HCT116 (cell line): ENCODE measurements at regions not wholly inside any gene's neighbourhood (a gene's known extent, or its start where the extent isn't known, plus 50 kb on each side); places are given as distances from the start of the nearest gene placed in this dataset.

Experiments
- ATAC-seq: fragments of 200-7000 bp; cut with Tn5 transposase; 2 replicates; pipeline ENCODE4 v1.9.1; 2020; ENCODE audit warnings: mild to moderate bottlenecking, moderate library complexity
- BruUV-seq: library from RNA; stranded (reverse); fragments of 400-500 nt; replicated peaks from 2 replicates; lab custom pipeline; 2021; lab: Mats Ljungman, UMichigan
- CTCF ChIA-PET: fragments of 300-600 bp; sonication (Branson Sonifier 250); formaldehyde crosslinking; loops from one replicate; lab custom pipeline; 2021; ENCODE audit warnings: antibody characterized with exemption; lab: Charles Lee
- POLR2A ChIA-PET: fragments of 300-600, 350-600 bp; sonication (Branson Sonifier 250); formaldehyde crosslinking; loops from one replicate; lab custom pipeline; 2021; ENCODE audit warnings: antibody characterized with exemption; lab: Charles Lee
- RAD21 ChIA-PET, 2 experiments: fragments of 300-600 bp; sonication (Branson Sonifier 250); formaldehyde crosslinking; loops; one replicate each; lab custom pipeline; 2023; ENCODE audit warnings: low total read pairs in 2 of 2; ENCODE audit not compliant: uncharacterized antibody in 2 of 2, unreplicated experiment in 2 of 2, low non-redundant PET in 1 of 2; lab: Charles Lee
- DNase-seq: peaks from one replicate; pipeline ENCODE4 v3.0.0-alpha.2; 2010; ENCODE audit warnings: low read depth, low spot score
- H2AFZ ChIP-seq: fragments of 200-600 bp; shearing (Covaris generic), sonication (generic); 2 replicates; pipeline ENCODE4 v1.6.1; 2017; ENCODE audit warnings: low read depth, mixed run types, mixed read lengths, antibody characterized with exemption, low read length; ENCODE audit not compliant: poor library complexity, severe bottlenecking
- H3K27ac ChIP-seq: 2 replicates; pipeline ENCODE4 v1.5.1; 2012; ENCODE audit warnings: low read depth, low read length
- H3K27me3 ChIP-seq: fragments of 200-600 bp; sonication (generic); 2 replicates; pipeline ENCODE4 v1.6.1; 2016; ENCODE audit warnings: mixed run types, low read length, mixed read lengths; ENCODE audit not compliant: insufficient read depth
- H3K36me3 ChIP-seq, 2 experiments: fragments of 200-500 bp in 1 of 2; fragments of 200-600 bp in 1 of 2; sonication (Bioruptor generic) in 1 of 2; sonication (generic) in 1 of 2; 2 replicates each; pipeline versions ENCODE4 v1.5.1 to v1.6.1; 2014 to 2016; ENCODE audit warnings: low read length in 2 of 2, inconsistent platforms in 1 of 2, mixed read lengths in 1 of 2, mixed run types in 1 of 2; ENCODE audit not compliant: insufficient read depth in 2 of 2, control insufficient read depth in 1 of 2
- H3K4me1 ChIP-seq, 2 experiments: fragments of 200-600 bp in 1 of 2; sonication (generic) in 1 of 2; 2 replicates each; pipeline versions ENCODE4 v1.5.1 to v1.6.1; 2012 to 2017; ENCODE audit warnings: low read length in 2 of 2, inconsistent platforms in 1 of 2, mild to moderate bottlenecking in 1 of 2, mixed read lengths in 1 of 2, mixed run types in 1 of 2, moderate library complexity in 1 of 2; ENCODE audit not compliant: insufficient read depth in 2 of 2, control insufficient read depth in 1 of 2
- H3K4me2 ChIP-seq: fragments of 200-600 bp; sonication (generic); 2 replicates; pipeline ENCODE4 v1.6.1; 2017; ENCODE audit warnings: mixed run types, low read length, mixed read lengths
- H3K4me3 ChIP-seq, 2 experiments: fragments of 200-600 bp in 1 of 2; sonication (generic) in 1 of 2; replicated peaks in 1 of 2; 2 replicates each; pipeline ENCODE4 v1.5.1; 2011 to 2016; ENCODE audit warnings: low read length in 2 of 2, control low read depth in 1 of 2, low read depth in 1 of 2, mild to moderate bottlenecking in 1 of 2, mixed read lengths in 1 of 2, mixed run types in 1 of 2
- H3K79me2 ChIP-seq: fragments of 200-600 bp; sonication (generic); 2 replicates; pipeline ENCODE4 v1.6.1; 2017; ENCODE audit warnings: mild to moderate bottlenecking, mixed run types, low read length, moderate library complexity, mixed read lengths; ENCODE audit not compliant: insufficient read depth
- H3K9ac ChIP-seq: fragments of 200-600 bp; sonication (generic); 2 replicates; pipeline ENCODE4 v1.6.1; 2016; ENCODE audit warnings: low read length, mixed read lengths
- H3K9me2 ChIP-seq: fragments of 200-600 bp; sonication (generic), shearing (Covaris generic); 2 replicates; pipeline ENCODE4 v1.6.1; 2017; ENCODE audit warnings: mixed run types, mild to moderate bottlenecking, moderate library complexity; ENCODE audit not compliant: insufficient read depth
- H3K9me3 ChIP-seq, 2 experiments: fragments of 200-500 bp in 1 of 2; fragments of 200-600 bp in 1 of 2; sonication (Bioruptor generic) in 1 of 2; sonication (generic) in 1 of 2; 2 replicates each; pipeline ENCODE4 v1.6.1; 2014 to 2017; ENCODE audit warnings: low read length in 2 of 2, mixed read lengths in 2 of 2, inconsistent platforms in 1 of 2, low read depth in 1 of 2, mild to moderate bottlenecking in 1 of 2, mixed run types in 1 of 2, moderate library complexity in 1 of 2; ENCODE audit not compliant: control insufficient read depth in 1 of 2, insufficient read depth in 1 of 2
- H4K20me1 ChIP-seq: fragments of 200-600 bp; sonication (generic), shearing (Covaris generic); 2 replicates; pipeline ENCODE4 v1.6.1; 2017; ENCODE audit warnings: mixed run types, mild to moderate bottlenecking, moderate library complexity; ENCODE audit not compliant: insufficient read depth
- CBX3 ChIP-seq: IDR thresholded peaks from 2 replicates; pipeline ENCODE4 v1.6.1; 2012; ENCODE audit warnings: low read depth
- CEBPB ChIP-seq: IDR thresholded peaks from 2 replicates; pipeline ENCODE4 v1.6.1; 2012; ENCODE audit warnings: low read depth
- EGR1 ChIP-seq: IDR thresholded peaks from 2 replicates; pipeline ENCODE4 v1.6.1; 2012; ENCODE audit warnings: low read depth
- ELF1 ChIP-seq: IDR thresholded peaks from 2 replicates; pipeline ENCODE4 v1.6.1; 2012; ENCODE audit warnings: low read depth, borderline replicate concordance
- EZH2 ChIP-seq: fragments of 200-600 bp; sonication (generic); IDR thresholded peaks from 2 replicates; pipeline ENCODE4 v1.6.1; 2017; ENCODE audit warnings: antibody characterized with exemption, mixed run types
- EZH2phosphoT487 ChIP-seq: fragments of 200-600 bp; IDR thresholded peaks from 2 replicates; pipeline ENCODE4 v1.6.1; 2018; ENCODE audit warnings: antibody characterized with exemption, borderline replicate concordance
- JUND ChIP-seq: IDR thresholded peaks from 2 replicates; pipeline ENCODE4 v1.6.1; 2012
- POLR2A ChIP-seq: IDR thresholded peaks from 2 replicates; pipeline ENCODE4 v1.7.0; 2011; ENCODE audit warnings: borderline replicate concordance; ENCODE audit not compliant: insufficient read depth, insufficient read length; ENCODE audit errors: extremely low read depth
- RAD21 ChIP-seq: IDR thresholded peaks from 2 replicates; pipeline ENCODE4 v1.6.1; 2012; ENCODE audit warnings: low read depth, mild to moderate bottlenecking
- SP1 ChIP-seq: IDR thresholded peaks from 2 replicates; pipeline ENCODE4 v1.6.1; 2012; ENCODE audit warnings: low read depth
- SRF ChIP-seq: IDR thresholded peaks from 2 replicates; pipeline ENCODE4 v1.6.1; 2012; ENCODE audit warnings: low read depth
- TCF7L2 ChIP-seq: IDR thresholded peaks from 2 replicates; pipeline ENCODE4 v1.7.0; 2011; ENCODE audit warnings: borderline replicate concordance, inconsistent platforms; ENCODE audit not compliant: insufficient read depth, insufficient read length; ENCODE audit errors: extremely low read depth
- ZNF274 ChIP-seq: fragments of 200-500 bp; sonication (Bioruptor generic); IDR thresholded peaks from 2 replicates; pipeline ENCODE4 v1.6.1; 2014; ENCODE audit warnings: mild to moderate bottlenecking, low read depth, low read length, inconsistent platforms
- intact Hi-C: fragments of 100-400 bp; cut with micrococcal nuclease; formaldehyde crosslinking; loops from 2 replicates; pipeline ENCODE4 v1.10.0; 2022
- TF ChIP-seq, protein P1 (sequence below): IDR thresholded peaks from 2 replicates; pipeline ENCODE4 v1.6.1; 2011; ENCODE audit warnings: mild to moderate bottlenecking, low read length, moderate library complexity; ENCODE audit not compliant: insufficient replicate concordance; ENCODE audit errors: extremely low read depth
- TF ChIP-seq, protein P2 (sequence below): IDR thresholded peaks from 2 replicates; pipeline ENCODE4 v1.6.1; 2012; ENCODE audit warnings: low read depth
- TF ChIP-seq, protein P3 (sequence below), 3 experiments: fragments of 200-600 bp in 1 of 3; sonication (generic) in 1 of 3; IDR thresholded peaks in 2 of 3; conservative IDR thresholded peaks in 1 of 3; 2 replicates each; pipeline ENCODE4 v1.5.1; 2012 to 2017; ENCODE audit warnings: low read depth in 2 of 3, low read length in 2 of 3, antibody characterized with exemption in 1 of 3, borderline replicate concordance in 1 of 3, control low read depth in 1 of 3, mild to moderate bottlenecking in 1 of 3, mixed read lengths in 1 of 3, mixed run types in 1 of 3, moderate library complexity in 1 of 3; ENCODE audit not compliant: insufficient read depth in 1 of 3
- TF ChIP-seq, protein P4 (sequence below): IDR thresholded peaks from 2 replicates; pipeline ENCODE4 v1.6.1; 2012

DNA sequence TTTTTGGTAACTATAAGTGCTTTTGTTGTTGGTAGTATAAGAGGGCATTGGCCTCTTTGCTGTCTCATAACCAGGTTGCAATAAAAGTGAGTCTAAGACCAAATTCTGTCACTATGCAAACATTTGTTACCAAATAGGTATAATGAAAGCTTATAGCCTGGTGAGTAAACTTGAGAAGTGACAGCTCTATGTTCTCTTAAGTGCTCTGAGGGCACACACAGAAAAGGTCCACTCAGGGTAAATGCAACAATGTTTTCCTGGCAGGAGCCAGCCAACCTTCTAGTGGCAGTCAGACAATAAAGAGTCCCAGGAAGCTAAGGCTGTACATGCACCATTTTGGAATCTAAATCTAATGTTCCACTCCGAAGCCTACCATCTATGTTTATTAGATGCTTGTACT is 262.1 kb upstream of the TGFBR2 start:
- no TSS peak for BruUV-seq
- H3K36me3 ChIP-seq = no peaks in the 10 kb centered on the region

More for the DNA sequence above, 262.1 kb upstream of the TGFBR2 start:
- ChIA-PET RAD21 (no interaction called here), POLR2A (no interaction called here), CTCF (no interaction called here)
- intact Hi-C loops = loop anchor here (5.0 kb wide), 1 partner anchor 263 kb away; the partner anchor contains the start of gene TGFBR2
- TF ChIP-seq, protein P1, sequence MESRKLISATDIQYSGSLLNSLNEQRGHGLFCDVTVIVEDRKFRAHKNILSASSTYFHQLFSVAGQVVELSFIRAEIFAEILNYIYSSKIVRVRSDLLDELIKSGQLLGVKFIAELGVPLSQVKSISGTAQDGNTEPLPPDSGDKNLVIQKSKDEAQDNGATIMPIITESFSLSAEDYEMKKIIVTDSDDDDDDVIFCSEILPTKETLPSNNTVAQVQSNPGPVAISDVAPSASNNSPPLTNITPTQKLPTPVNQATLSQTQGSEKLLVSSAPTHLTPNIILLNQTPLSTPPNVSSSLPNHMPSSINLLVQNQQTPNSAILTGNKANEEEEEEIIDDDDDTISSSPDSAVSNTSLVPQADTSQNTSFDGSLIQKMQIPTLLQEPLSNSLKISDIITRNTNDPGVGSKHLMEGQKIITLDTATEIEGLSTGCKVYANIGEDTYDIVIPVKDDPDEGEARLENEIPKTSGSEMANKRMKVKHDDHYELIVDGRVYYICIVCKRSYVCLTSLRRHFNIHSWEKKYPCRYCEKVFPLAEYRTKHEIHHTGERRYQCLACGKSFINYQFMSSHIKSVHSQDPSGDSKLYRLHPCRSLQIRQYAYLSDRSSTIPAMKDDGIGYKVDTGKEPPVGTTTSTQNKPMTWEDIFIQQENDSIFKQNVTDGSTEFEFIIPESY = no peak
- TF ChIP-seq EZH2phosphoT487 (no peak), EGR1 (no peak), JUND (no peak), SP1 (no peak), EZH2 (no peak), TCF7L2 (no peak), CEBPB (no peak), POLR2A (no peak), ZNF274 (no peak), CBX3 (no peak), RAD21 (no peak), ELF1 (no peak), SRF (no peak)
- TF ChIP-seq, protein P2, sequence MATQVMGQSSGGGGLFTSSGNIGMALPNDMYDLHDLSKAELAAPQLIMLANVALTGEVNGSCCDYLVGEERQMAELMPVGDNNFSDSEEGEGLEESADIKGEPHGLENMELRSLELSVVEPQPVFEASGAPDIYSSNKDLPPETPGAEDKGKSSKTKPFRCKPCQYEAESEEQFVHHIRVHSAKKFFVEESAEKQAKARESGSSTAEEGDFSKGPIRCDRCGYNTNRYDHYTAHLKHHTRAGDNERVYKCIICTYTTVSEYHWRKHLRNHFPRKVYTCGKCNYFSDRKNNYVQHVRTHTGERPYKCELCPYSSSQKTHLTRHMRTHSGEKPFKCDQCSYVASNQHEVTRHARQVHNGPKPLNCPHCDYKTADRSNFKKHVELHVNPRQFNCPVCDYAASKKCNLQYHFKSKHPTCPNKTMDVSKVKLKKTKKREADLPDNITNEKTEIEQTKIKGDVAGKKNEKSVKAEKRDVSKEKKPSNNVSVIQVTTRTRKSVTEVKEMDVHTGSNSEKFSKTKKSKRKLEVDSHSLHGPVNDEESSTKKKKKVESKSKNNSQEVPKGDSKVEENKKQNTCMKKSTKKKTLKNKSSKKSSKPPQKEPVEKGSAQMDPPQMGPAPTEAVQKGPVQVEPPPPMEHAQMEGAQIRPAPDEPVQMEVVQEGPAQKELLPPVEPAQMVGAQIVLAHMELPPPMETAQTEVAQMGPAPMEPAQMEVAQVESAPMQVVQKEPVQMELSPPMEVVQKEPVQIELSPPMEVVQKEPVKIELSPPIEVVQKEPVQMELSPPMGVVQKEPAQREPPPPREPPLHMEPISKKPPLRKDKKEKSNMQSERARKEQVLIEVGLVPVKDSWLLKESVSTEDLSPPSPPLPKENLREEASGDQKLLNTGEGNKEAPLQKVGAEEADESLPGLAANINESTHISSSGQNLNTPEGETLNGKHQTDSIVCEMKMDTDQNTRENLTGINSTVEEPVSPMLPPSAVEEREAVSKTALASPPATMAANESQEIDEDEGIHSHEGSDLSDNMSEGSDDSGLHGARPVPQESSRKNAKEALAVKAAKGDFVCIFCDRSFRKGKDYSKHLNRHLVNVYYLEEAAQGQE = no peak
- TF ChIP-seq, protein P3, sequence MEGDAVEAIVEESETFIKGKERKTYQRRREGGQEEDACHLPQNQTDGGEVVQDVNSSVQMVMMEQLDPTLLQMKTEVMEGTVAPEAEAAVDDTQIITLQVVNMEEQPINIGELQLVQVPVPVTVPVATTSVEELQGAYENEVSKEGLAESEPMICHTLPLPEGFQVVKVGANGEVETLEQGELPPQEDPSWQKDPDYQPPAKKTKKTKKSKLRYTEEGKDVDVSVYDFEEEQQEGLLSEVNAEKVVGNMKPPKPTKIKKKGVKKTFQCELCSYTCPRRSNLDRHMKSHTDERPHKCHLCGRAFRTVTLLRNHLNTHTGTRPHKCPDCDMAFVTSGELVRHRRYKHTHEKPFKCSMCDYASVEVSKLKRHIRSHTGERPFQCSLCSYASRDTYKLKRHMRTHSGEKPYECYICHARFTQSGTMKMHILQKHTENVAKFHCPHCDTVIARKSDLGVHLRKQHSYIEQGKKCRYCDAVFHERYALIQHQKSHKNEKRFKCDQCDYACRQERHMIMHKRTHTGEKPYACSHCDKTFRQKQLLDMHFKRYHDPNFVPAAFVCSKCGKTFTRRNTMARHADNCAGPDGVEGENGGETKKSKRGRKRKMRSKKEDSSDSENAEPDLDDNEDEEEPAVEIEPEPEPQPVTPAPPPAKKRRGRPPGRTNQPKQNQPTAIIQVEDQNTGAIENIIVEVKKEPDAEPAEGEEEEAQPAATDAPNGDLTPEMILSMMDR (IDR thresholded peaks at IDR 0.05 in 2 of 3, conservative IDR thresholded peaks at IDR 0.05 in 1 of 3; ENCODE audit: borderline replicate concordance in 1 of 3, insufficient read depth in 1 of 3, low read depth in 2 of 3, low read length in 2 of 3) = no peak
- TF ChIP-seq, protein P4, sequence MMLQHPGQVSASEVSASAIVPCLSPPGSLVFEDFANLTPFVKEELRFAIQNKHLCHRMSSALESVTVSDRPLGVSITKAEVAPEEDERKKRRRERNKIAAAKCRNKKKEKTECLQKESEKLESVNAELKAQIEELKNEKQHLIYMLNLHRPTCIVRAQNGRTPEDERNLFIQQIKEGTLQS = no peak
- H3K9me2 ChIP-seq = no peaks in the 10 kb centered on the region
- no peaks in the 10 kb centered on the region for H3K79me2 ChIP-seq
- H3K27me3 ChIP-seq = no peaks in the 10 kb centered on the region
- ATAC-seq (no peak), DNase-seq (no peak)
- no peak overlapping the region for H3K4me2 ChIP-seq
- no peaks in the 10 kb centered on the region for H3K9me3 ChIP-seq
- peak overlapping the region; percentile 92 for H2AFZ ChIP-seq
- H3K9ac ChIP-seq = no peak overlapping the region
- no peak overlapping the region for H3K4me3 ChIP-seq
- H4K20me1 ChIP-seq = no peaks in the 10 kb centered on the region
- peaks cover 17 to 58% of the 10 kb centered on the region in 2 experiments for H3K4me1 ChIP-seq
- H3K27ac ChIP-seq = no peak overlapping the region
